ENCODE measurements at regions not wholly inside any gene's neighbourhood (a gene's known extent, or its start where the extent isn't known, plus 50 kb on each side); places are given as distances from the start of the nearest gene placed in this dataset.

- Histone ChIP-seq H3K4me1 (ENCODE audit: control insufficient read depth, low read depth, low read length) (no peaks in the 10 kb centered on the region), H3K23ac (ENCODE audit: low read length) (no peak overlapping the region), H3K4me2 (ENCODE audit: low read length) (no peak overlapping the region), H3K79me1 (ENCODE audit: low read length) (no peaks in the 10 kb centered on the region), H3K36me3 (ENCODE audit: control insufficient read depth, insufficient read depth, low read length) (no peaks in the 10 kb centered on the region), H2BK15ac (replicated peaks; ENCODE audit: low read depth) (no peak overlapping the region), H4K5ac (ENCODE audit: low read length) (no peak overlapping the region), H3K27ac (ENCODE audit: low read depth, low read length) (no peak overlapping the region), H3K27me3 (ENCODE audit: insufficient read depth, low read length, poor library complexity) (no peaks in the 10 kb centered on the region), H2BK5ac (ENCODE audit: low read length) (no peak overlapping the region), H4K8ac (ENCODE audit: low read depth, low read length) (no peak overlapping the region), H3K56ac (ENCODE audit: low read length) (no peak overlapping the region), H3K4ac (ENCODE audit: low read depth, low read length) (no peak overlapping the region), H3K9ac (ENCODE audit: low read length) (no peak overlapping the region), H2BK120ac (ENCODE audit: low read depth, low read length) (no peak overlapping the region), H3K18ac (ENCODE audit: low read length) (no peak overlapping the region), H2AK5ac (ENCODE audit: low read length) (no peak overlapping the region), H3K4me3 (ENCODE audit: low read length) (no peak overlapping the region), H3K79me2 (ENCODE audit: control insufficient read depth, insufficient read depth, low read length) (no peaks in the 10 kb centered on the region)
- no CpG with 5 or more reads among the region's 1 CpG for WGBS (ENCODE audit: extremely low coverage, insufficient coverage, low lambda C conversion rate)
- no peak for DNase-seq
Measured at GRCh38 chr12:113680868-113681267, 209.2 kb upstream of the LHX5 start.

- Histone ChIP-seq H3K18ac (ENCODE audit: low read length) (no peak overlapping the region), H2BK120ac (ENCODE audit: low read depth, low read length) (no peak overlapping the region), H3K4me2 (ENCODE audit: low read length) (no peak overlapping the region), H3K4me3 (ENCODE audit: low read length) (no peak overlapping the region), H3K36me3 (ENCODE audit: control insufficient read depth, insufficient read depth, low read length) (no peaks in the 10 kb centered on the region), H3K79me1 (ENCODE audit: low read length) (no peaks in the 10 kb centered on the region), H4K8ac (ENCODE audit: low read depth, low read length) (no peak overlapping the region), H3K4me1 (ENCODE audit: control insufficient read depth, low read depth, low read length) (no peaks in the 10 kb centered on the region), H3K79me2 (ENCODE audit: control insufficient read depth, insufficient read depth, low read length) (no peaks in the 10 kb centered on the region), H2AK5ac (ENCODE audit: low read length) (no peak overlapping the region), H3K23ac (ENCODE audit: low read length) (no peak overlapping the region), H3K27me3 (ENCODE audit: insufficient read depth, low read length, poor library complexity) (no peaks in the 10 kb centered on the region), H2BK15ac (replicated peaks; ENCODE audit: low read depth) (no peak overlapping the region), H3K4ac (ENCODE audit: low read depth, low read length) (no peak overlapping the region), H4K5ac (ENCODE audit: low read length) (no peak overlapping the region), H2BK5ac (ENCODE audit: low read length) (no peak overlapping the region), H3K56ac (ENCODE audit: low read length) (no peak overlapping the region), H3K9ac (ENCODE audit: low read length) (no peak overlapping the region), H3K27ac (ENCODE audit: low read depth, low read length) (no peak overlapping the region)
- no peak for DNase-seq
- no CpG with 5 or more reads among the region's 16 CpGs for WGBS (ENCODE audit: extremely low coverage, insufficient coverage, low lambda C conversion rate)
Measured at GRCh38 chr12:113678223-113679119, 206.8 kb upstream of the LHX5 start.

- Histone ChIP-seq H4K8ac (ENCODE audit: low read depth, low read length) (no peak overlapping the region), H3K4me2 (ENCODE audit: low read length) (no peak overlapping the region), H2AK5ac (ENCODE audit: low read length) (no peak overlapping the region), H3K9ac (ENCODE audit: low read length) (no peak overlapping the region), H3K23ac (ENCODE audit: low read length) (no peak overlapping the region), H3K4ac (ENCODE audit: low read depth, low read length) (no peak overlapping the region), H4K5ac (ENCODE audit: low read length) (no peak overlapping the region), H3K4me3 (ENCODE audit: low read length) (no peak overlapping the region), H3K79me2 (ENCODE audit: control insufficient read depth, insufficient read depth, low read length) (no peaks in the 10 kb centered on the region), H3K36me3 (ENCODE audit: control insufficient read depth, insufficient read depth, low read length) (no peaks in the 10 kb centered on the region), H3K27me3 (ENCODE audit: insufficient read depth, low read length, poor library complexity) (no peaks in the 10 kb centered on the region), H2BK5ac (ENCODE audit: low read length) (no peak overlapping the region), H2BK120ac (ENCODE audit: low read depth, low read length) (no peak overlapping the region), H3K4me1 (ENCODE audit: control insufficient read depth, low read depth, low read length) (no peaks in the 10 kb centered on the region), H3K18ac (ENCODE audit: low read length) (no peak overlapping the region), H3K56ac (ENCODE audit: low read length) (no peak overlapping the region), H3K79me1 (ENCODE audit: low read length) (no peaks in the 10 kb centered on the region), H3K27ac (ENCODE audit: low read depth, low read length) (no peak overlapping the region), H2BK15ac (replicated peaks; ENCODE audit: low read depth) (no peak overlapping the region)
- no CpG with 5 or more reads among the region's 3 CpGs for WGBS (ENCODE audit: extremely low coverage, insufficient coverage, low lambda C conversion rate)
- DNase-seq: no peak
Measured at GRCh38 chr12:113676547-113676946, 204.9 kb upstream of the LHX5 start.

GRCh38 chr12:113676117-113676516 is 204.4 kb upstream of the LHX5 start:
- Histone ChIP-seq H3K27me3 (ENCODE audit: insufficient read depth, low read length, poor library complexity) (no peaks in the 10 kb centered on the region), H3K4me2 (ENCODE audit: low read length) (no peak overlapping the region), H2BK5ac (ENCODE audit: low read length) (no peak overlapping the region), H3K9ac (ENCODE audit: low read length) (no peak overlapping the region), H3K79me1 (ENCODE audit: low read length) (no peaks in the 10 kb centered on the region), H3K36me3 (ENCODE audit: control insufficient read depth, insufficient read depth, low read length) (no peaks in the 10 kb centered on the region), H2AK5ac (ENCODE audit: low read length) (no peak overlapping the region), H3K4me3 (ENCODE audit: low read length) (no peak overlapping the region), H4K5ac (ENCODE audit: low read length) (no peak overlapping the region), H2BK120ac (ENCODE audit: low read depth, low read length) (no peak overlapping the region), H3K23ac (ENCODE audit: low read length) (no peak overlapping the region), H3K4ac (ENCODE audit: low read depth, low read length) (no peak overlapping the region), H3K4me1 (ENCODE audit: control insufficient read depth, low read depth, low read length) (no peaks in the 10 kb centered on the region), H3K18ac (ENCODE audit: low read length) (no peak overlapping the region), H3K56ac (ENCODE audit: low read length) (no peak overlapping the region), H3K79me2 (ENCODE audit: control insufficient read depth, insufficient read depth, low read length) (no peaks in the 10 kb centered on the region), H2BK15ac (replicated peaks; ENCODE audit: low read depth) (no peak overlapping the region), H4K8ac (ENCODE audit: low read depth, low read length) (no peak overlapping the region), H3K27ac (ENCODE audit: low read depth, low read length) (no peak overlapping the region)
- WGBS (ENCODE audit: extremely low coverage, insufficient coverage, low lambda C conversion rate): no CpG with 5 or more reads among the region's 7 CpGs
- DNase-seq: no peak

- no peak overlapping the region for H2BK5ac ChIP-seq (ENCODE audit: low read length)
- H3K4me1 ChIP-seq (ENCODE audit: control insufficient read depth, low read depth, low read length): no peaks in the 10 kb centered on the region
- DNase-seq: no peak
- no peak overlapping the region for H3K27ac ChIP-seq (ENCODE audit: low read depth, low read length)
- H3K4me2 ChIP-seq (ENCODE audit: low read length): no peak overlapping the region
- H3K36me3 ChIP-seq (ENCODE audit: control insufficient read depth, insufficient read depth, low read length): no peaks in the 10 kb centered on the region
- no peak overlapping the region for H3K56ac ChIP-seq (ENCODE audit: low read length)
- H2BK120ac ChIP-seq (ENCODE audit: low read depth, low read length): no peak overlapping the region
- no peak overlapping the region for H4K8ac ChIP-seq (ENCODE audit: low read depth, low read length)
- H3K79me2 ChIP-seq (ENCODE audit: control insufficient read depth, insufficient read depth, low read length): no peaks in the 10 kb centered on the region
- no peak overlapping the region for H3K4me3 ChIP-seq (ENCODE audit: low read length)
- H2AK5ac ChIP-seq (ENCODE audit: low read length): no peak overlapping the region
- no peak overlapping the region for H3K18ac ChIP-seq (ENCODE audit: low read length)
- no CpG with 5 or more reads among the region's 9 CpGs for WGBS (ENCODE audit: extremely low coverage, insufficient coverage, low lambda C conversion rate)
- no peak overlapping the region for H3K23ac ChIP-seq (ENCODE audit: low read length)
- no peak overlapping the region for H3K4ac ChIP-seq (ENCODE audit: low read depth, low read length)
- H2BK15ac ChIP-seq (replicated peaks; ENCODE audit: low read depth): no peak overlapping the region
- H3K79me1 ChIP-seq (ENCODE audit: low read length): no peaks in the 10 kb centered on the region
- H4K5ac ChIP-seq (ENCODE audit: low read length): no peak overlapping the region
- no peak overlapping the region for H3K9ac ChIP-seq (ENCODE audit: low read length)
- no peaks in the 10 kb centered on the region for H3K27me3 ChIP-seq (ENCODE audit: insufficient read depth, low read length, poor library complexity)
Measured at GRCh38 chr12:113674996-113675395, 203.3 kb upstream of the LHX5 start.

- no peak overlapping the region for H4K8ac ChIP-seq (ENCODE audit: low read depth, low read length)
- DNase-seq: no peak
- H2BK120ac ChIP-seq (ENCODE audit: low read depth, low read length): no peak overlapping the region
- no peak overlapping the region for H3K23ac ChIP-seq (ENCODE audit: low read length)
- no peak overlapping the region for H3K4ac ChIP-seq (ENCODE audit: low read depth, low read length)
- H3K4me2 ChIP-seq (ENCODE audit: low read length): no peak overlapping the region
- no peaks in the 10 kb centered on the region for H3K4me1 ChIP-seq (ENCODE audit: control insufficient read depth, low read depth, low read length)
- H3K27ac ChIP-seq (ENCODE audit: low read depth, low read length): no peak overlapping the region
- H3K9ac ChIP-seq (ENCODE audit: low read length): no peak overlapping the region
- H3K4me3 ChIP-seq (ENCODE audit: low read length): no peak overlapping the region
- no peaks in the 10 kb centered on the region for H3K79me2 ChIP-seq (ENCODE audit: control insufficient read depth, insufficient read depth, low read length)
- H2BK15ac ChIP-seq (replicated peaks; ENCODE audit: low read depth): no peak overlapping the region
- no peak overlapping the region for H3K18ac ChIP-seq (ENCODE audit: low read length)
- no peak overlapping the region for H4K5ac ChIP-seq (ENCODE audit: low read length)
- no peak overlapping the region for H2AK5ac ChIP-seq (ENCODE audit: low read length)
- no peak overlapping the region for H2BK5ac ChIP-seq (ENCODE audit: low read length)
- no peak overlapping the region for H3K56ac ChIP-seq (ENCODE audit: low read length)
- H3K36me3 ChIP-seq (ENCODE audit: control insufficient read depth, insufficient read depth, low read length): no peaks in the 10 kb centered on the region
- WGBS (ENCODE audit: extremely low coverage, insufficient coverage, low lambda C conversion rate): no CpG with 5 or more reads among the region's 7 CpGs
- H3K27me3 ChIP-seq (ENCODE audit: insufficient read depth, low read length, poor library complexity): no peaks in the 10 kb centered on the region
- H3K79me1 ChIP-seq (ENCODE audit: low read length): no peaks in the 10 kb centered on the region
Measured at GRCh38 chr12:113674302-113674701, 202.6 kb upstream of the LHX5 start.
